ENCODE measurements at regions not wholly inside any gene's neighbourhood (a gene's known extent, or its start where the extent isn't known, plus 50 kb on each side); places are given as distances from the start of the nearest gene placed in this dataset.

DNA sequence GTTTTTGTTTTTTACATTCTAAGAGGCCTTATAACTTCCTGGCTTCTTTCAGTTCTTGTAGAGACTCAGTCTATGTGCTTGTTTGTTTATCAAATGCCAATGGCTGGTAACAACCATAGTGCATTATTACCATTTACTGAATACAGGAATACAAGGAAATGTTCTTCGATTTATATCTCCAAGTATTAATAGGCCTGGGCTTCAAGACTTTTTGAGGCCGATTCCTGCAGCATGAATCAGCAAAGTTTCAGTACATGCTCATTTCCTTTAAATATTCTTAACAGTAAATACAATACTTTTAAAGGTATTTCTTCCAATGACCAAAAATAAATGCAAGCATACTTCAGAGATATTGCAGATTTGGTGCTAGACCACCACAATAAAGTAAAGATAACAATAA lies 535.3 kb downstream of the EFNA5 start:
- no peaks in the 10 kb centered on the region for H3K4me1 ChIP-seq
- no peaks in the 10 kb centered on the region for H3K27me3 ChIP-seq
- H3K4me3 ChIP-seq = no peak overlapping the region
- intact Hi-C loops (cut with DNase I) = no loop called here
- no peak for DNase-seq (ENCODE audit: low spot score in 2 of 2)
- no peaks in the 10 kb centered on the region for H3K36me3 ChIP-seq
- H3K27ac ChIP-seq = no peak overlapping the region
- TF ChIP-seq, protein P1, sequence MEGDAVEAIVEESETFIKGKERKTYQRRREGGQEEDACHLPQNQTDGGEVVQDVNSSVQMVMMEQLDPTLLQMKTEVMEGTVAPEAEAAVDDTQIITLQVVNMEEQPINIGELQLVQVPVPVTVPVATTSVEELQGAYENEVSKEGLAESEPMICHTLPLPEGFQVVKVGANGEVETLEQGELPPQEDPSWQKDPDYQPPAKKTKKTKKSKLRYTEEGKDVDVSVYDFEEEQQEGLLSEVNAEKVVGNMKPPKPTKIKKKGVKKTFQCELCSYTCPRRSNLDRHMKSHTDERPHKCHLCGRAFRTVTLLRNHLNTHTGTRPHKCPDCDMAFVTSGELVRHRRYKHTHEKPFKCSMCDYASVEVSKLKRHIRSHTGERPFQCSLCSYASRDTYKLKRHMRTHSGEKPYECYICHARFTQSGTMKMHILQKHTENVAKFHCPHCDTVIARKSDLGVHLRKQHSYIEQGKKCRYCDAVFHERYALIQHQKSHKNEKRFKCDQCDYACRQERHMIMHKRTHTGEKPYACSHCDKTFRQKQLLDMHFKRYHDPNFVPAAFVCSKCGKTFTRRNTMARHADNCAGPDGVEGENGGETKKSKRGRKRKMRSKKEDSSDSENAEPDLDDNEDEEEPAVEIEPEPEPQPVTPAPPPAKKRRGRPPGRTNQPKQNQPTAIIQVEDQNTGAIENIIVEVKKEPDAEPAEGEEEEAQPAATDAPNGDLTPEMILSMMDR (IDR thresholded peaks at IDR 0.05) = no peak
- peaks cover 0 to 19% of the 10 kb centered on the region in 2 donors for H3K9me3 ChIP-seq

DNA sequence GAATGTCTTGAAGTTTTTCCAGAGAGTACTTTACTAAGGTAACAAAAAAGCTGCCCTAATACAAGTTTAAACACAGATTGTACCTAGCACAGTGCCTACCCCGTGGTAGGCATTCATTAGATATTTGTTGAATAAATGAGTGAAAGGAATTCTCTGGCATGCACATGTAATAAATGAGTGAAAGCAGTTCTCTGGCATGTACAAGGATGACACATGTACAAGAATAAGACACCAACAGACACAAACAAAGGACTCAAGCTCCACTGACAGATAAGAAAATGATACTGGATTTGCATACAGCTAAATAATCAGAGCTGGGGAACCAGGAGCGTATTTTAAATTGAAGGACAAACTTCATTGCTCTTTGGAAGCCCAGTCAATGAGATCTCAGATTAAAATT lies 535.8 kb downstream of the EFNA5 start:
- no peaks in the 10 kb centered on the region for H3K27me3 ChIP-seq
- H3K9me3 ChIP-seq = peaks cover 0 to 14% of the 10 kb centered on the region in 2 donors
- TF ChIP-seq, protein P1 (IDR thresholded peaks at IDR 0.05) = no peak
- no peak overlapping the region for H3K27ac ChIP-seq
- H3K4me1 ChIP-seq = no peaks in the 10 kb centered on the region
- no peak overlapping the region for H3K4me3 ChIP-seq
- intact Hi-C loops (cut with DNase I) = no loop called here
- no peaks in the 10 kb centered on the region for H3K36me3 ChIP-seq
- DNase-seq (ENCODE audit: low spot score in 2 of 2) = no peak

DNA sequence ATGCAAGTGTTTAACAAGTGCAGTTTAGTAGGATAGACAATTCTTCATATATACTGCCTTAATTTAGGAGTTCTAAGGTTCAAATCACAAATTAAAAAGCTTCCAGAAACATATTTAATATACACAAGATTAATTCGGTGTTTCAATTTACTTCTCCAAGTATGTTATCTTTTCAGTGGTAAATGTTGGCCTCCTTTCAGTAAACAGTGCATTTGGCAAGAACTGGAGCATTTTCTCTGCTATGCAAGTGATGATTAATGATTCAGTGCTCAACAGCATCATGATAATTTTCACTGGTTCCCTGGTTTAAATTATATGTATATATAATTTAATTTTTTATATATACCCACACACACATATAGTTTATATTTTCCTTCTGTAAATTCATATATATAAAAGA lies 541.7 kb downstream of the EFNA5 start:
- H3K36me3 ChIP-seq = no peaks in the 10 kb centered on the region
- no peaks in the 10 kb centered on the region for H3K9me3 ChIP-seq
- intact Hi-C loops (cut with DNase I) = no loop called here
- no peaks in the 10 kb centered on the region for H3K4me1 ChIP-seq
- H3K4me3 ChIP-seq = no peak overlapping the region
- H3K27me3 ChIP-seq = no peaks in the 10 kb centered on the region
- no peak overlapping the region for H3K27ac ChIP-seq
- no peak for DNase-seq (ENCODE audit: low spot score in 2 of 2)
- TF ChIP-seq, protein P1 (IDR thresholded peaks at IDR 0.05) = no peak

DNA sequence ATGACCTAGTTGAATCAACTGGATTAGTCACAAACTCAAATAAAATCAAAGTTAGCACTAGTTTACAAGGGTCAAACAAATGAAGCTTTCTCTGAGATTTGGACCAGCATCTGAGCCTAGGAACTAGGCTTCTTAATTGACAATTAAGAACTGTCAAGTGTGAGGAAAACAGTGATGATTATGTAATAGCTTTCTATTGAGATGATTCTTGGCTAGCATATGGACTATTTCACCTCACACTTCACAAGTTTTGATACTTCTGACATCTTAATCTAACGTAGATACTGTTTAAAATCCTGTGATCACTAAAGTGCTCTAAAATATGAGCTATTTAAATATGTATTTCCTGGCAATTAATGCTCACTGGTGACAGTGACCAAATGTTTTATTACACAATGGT lies 542.9 kb downstream of the EFNA5 start:
- H3K4me3 ChIP-seq = no peak overlapping the region
- intact Hi-C loops (cut with DNase I) = no loop called here
- no peak for DNase-seq (ENCODE audit: low spot score in 2 of 2)
- TF ChIP-seq, protein P1 (IDR thresholded peaks at IDR 0.05) = no peak
- H3K27ac ChIP-seq = no peak overlapping the region
- no peaks in the 10 kb centered on the region for H3K9me3 ChIP-seq
- H3K36me3 ChIP-seq = no peaks in the 10 kb centered on the region
- H3K4me1 ChIP-seq = no peaks in the 10 kb centered on the region
- no peaks in the 10 kb centered on the region for H3K27me3 ChIP-seq

DNA sequence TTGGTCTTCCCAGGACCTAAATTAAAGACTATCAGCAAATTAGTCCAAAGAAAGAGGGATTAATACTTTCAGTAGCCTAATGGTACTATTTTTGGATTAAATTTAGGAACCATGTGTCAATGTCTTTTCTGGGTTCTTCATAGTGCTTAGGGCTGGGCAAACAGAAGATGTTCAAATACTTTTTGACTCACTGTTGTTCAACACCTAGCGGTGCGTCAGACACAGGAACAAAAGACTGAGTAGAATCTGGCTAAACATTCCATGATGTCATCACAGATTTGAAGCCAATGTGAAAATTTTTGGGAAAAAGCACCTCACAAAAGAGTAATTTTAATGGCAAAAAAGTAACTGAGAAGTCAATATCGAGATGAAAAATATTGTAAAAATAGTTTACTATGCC lies 544.4 kb downstream of the EFNA5 start:
- intact Hi-C loops (cut with DNase I) = no loop called here
- Histone ChIP-seq H3K36me3 (no peaks in the 10 kb centered on the region), H3K4me1 (no peaks in the 10 kb centered on the region), H3K27ac (no peak overlapping the region), H3K4me3 (no peak overlapping the region), H3K27me3 (no peaks in the 10 kb centered on the region), H3K9me3 (no peaks in the 10 kb centered on the region)
- no peak for DNase-seq (ENCODE audit: low spot score in 2 of 2)
- TF ChIP-seq, protein P1 (IDR thresholded peaks at IDR 0.05) = no peak

DNA sequence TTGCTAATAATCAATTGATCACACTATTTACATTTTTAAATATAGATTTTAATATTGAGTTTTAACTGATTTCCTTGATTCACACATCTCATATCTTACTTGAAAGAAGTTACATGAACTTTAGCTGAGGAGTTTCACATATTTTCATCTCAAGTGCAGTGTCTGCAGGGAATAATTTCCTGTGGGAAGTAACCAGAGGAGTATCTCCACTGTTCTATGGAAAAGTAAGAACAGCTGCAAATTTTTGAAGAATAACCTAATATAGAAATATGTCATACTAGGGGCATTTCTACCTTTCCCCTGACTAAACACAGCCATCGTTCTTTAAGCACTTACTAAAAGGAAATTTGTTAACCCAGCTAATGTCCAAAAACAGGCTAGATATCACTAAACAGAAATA lies 546.4 kb downstream of the EFNA5 start:
- DNase-seq (ENCODE audit: low spot score in 2 of 2) = no peak
- H3K27ac ChIP-seq = no peak overlapping the region
- no peak overlapping the region for H3K4me3 ChIP-seq
- H3K9me3 ChIP-seq = no peaks in the 10 kb centered on the region
- H3K4me1 ChIP-seq = no peaks in the 10 kb centered on the region
- intact Hi-C loops (cut with DNase I) = no loop called here
- no peaks in the 10 kb centered on the region for H3K27me3 ChIP-seq
- no peaks in the 10 kb centered on the region for H3K36me3 ChIP-seq
- TF ChIP-seq, protein P1 (IDR thresholded peaks at IDR 0.05) = no peak

All from ascending aorta (tissue), 2 donors.